Activated naive CD8-positive, alpha-beta T cell treated with anti-CD3 and anti-CD28 coated beads, Interleukin-2, amount 50 U/mL, for 24 hours (primary cell): ENCODE measurements at regions not wholly inside any gene's neighbourhood (a gene's known extent, or its start where the extent isn't known, plus 50 kb on each side); places are given as distances from the start of the nearest gene placed in this dataset.

Experiments
- ATAC-seq: fragments of 150-1000 bp; cut with Tn5 transposase; one replicate; pipeline ENCODE4 v1.10.0; 2021
- DNase-seq: peaks from one replicate; pipeline ENCODE4 v3.0.0; 2021
- H3K27ac Mint-ChIP-seq: one replicate; pipeline ENCODE4 v1.8.0; 2021; ENCODE audit warnings: mild to moderate bottlenecking, mixed read lengths
- H3K27me3 Mint-ChIP-seq: one replicate; pipeline ENCODE4 v1.8.0; 2021; ENCODE audit warnings: mixed read lengths
- H3K36me3 Mint-ChIP-seq: one replicate; pipeline ENCODE4 v1.8.0; 2021; ENCODE audit warnings: low read depth, mixed read lengths
- H3K4me1 Mint-ChIP-seq: one replicate; pipeline ENCODE4 v1.8.0; 2021; ENCODE audit warnings: mixed read lengths
- H3K4me3 Mint-ChIP-seq: one replicate; pipeline ENCODE4 v1.8.0; 2021; ENCODE audit warnings: mild to moderate bottlenecking, moderate library complexity, mixed read lengths
- H3K9me3 Mint-ChIP-seq: one replicate; pipeline ENCODE4 v1.8.0; 2021; ENCODE audit warnings: mixed read lengths

DNA sequence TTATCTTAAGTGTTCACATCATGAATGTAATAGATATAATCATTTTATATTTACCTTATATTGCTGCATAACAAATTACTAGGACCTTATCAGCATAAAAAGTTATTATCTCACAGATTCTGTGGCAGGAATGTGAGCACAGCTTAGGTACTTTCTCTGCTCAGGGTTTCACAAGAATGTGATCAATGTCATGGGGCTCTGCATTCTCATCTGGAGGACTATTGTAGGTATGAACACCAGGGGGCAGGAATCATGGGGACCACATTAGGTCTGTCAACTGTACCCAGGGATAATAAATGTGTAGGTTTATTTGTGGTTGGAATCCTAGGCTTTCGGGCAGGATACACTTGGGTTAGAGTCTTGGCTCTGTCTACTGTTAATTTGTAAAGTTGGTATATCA lies 519.2 kb downstream of the ARAP2 start:
- H3K36me3 Mint-ChIP-seq = no peaks in the 10 kb centered on the region
- H3K4me3 Mint-ChIP-seq = no peak overlapping the region
- H3K9me3 Mint-ChIP-seq = no peaks in the 10 kb centered on the region
- no peaks in the 10 kb centered on the region for H3K4me1 Mint-ChIP-seq
- ATAC-seq (no peak), DNase-seq (no peak)
- no peaks in the 10 kb centered on the region for H3K27me3 Mint-ChIP-seq
- no peak overlapping the region for H3K27ac Mint-ChIP-seq

DNA sequence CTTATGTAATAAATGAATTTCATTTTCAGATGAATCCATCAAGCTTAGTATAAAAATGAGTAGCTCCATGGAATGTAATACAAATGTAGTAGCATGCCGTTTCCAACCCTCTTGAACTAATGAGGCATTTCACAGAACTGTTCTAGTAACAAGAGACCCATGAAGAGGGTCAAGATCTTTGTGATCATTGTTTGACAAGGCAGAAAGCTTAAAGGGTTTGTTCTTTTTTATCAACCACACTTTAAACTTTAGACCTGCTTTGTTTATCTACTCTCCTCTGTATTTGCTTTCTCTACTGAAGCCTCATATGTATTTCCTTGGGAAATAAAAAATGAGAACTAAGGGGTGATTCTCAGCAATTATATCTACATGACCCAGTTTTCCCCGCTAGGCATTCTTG lies 513.9 kb downstream of the ARAP2 start:
- no peaks in the 10 kb centered on the region for H3K9me3 Mint-ChIP-seq
- no peak overlapping the region for H3K4me3 Mint-ChIP-seq
- ATAC-seq (no peak), DNase-seq (no peak)
- H3K27ac Mint-ChIP-seq = no peak overlapping the region
- no peaks in the 10 kb centered on the region for H3K27me3 Mint-ChIP-seq
- no peaks in the 10 kb centered on the region for H3K4me1 Mint-ChIP-seq
- H3K36me3 Mint-ChIP-seq = no peaks in the 10 kb centered on the region

DNA sequence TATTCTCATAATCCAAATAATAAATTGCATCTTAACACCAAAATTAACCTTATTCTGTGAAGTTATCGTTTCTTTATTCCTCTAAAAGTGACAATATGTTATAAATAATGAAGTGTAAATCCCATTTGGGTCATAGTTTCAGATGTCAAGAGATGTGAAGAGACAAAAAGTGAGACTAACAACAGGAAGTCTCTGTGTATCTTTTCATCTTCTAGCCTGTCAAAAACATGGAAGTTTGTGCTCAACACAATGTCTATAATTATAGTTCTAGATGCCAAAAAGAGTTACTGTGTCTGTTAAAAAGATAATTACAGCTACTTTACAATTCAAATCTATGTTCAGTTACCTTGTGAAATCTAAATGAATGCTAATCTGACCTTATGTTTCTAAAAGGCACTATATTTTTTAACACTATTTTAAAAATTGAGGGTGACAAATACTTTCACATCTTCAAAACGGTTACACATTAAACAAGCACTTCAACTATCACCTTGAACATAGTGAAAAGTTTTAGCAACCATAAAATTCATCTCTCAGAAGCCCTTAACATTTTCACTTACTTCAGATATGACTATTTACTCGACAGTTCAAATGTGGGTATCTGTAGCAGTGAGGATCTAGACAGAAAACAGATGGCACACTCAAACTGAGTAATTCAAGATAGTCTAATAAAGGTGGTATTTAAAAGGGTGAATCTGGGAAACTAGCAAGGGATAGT lies 509.8 kb downstream of the ARAP2 start:
- H3K4me3 Mint-ChIP-seq = no peak overlapping the region
- no peaks in the 10 kb centered on the region for H3K27me3 Mint-ChIP-seq
- DNase-seq (no peak), ATAC-seq (no peak)
- H3K27ac Mint-ChIP-seq = no peak overlapping the region
- no peaks in the 10 kb centered on the region for H3K4me1 Mint-ChIP-seq
- H3K9me3 Mint-ChIP-seq = no peaks in the 10 kb centered on the region
- H3K36me3 Mint-ChIP-seq = no peaks in the 10 kb centered on the region

DNA sequence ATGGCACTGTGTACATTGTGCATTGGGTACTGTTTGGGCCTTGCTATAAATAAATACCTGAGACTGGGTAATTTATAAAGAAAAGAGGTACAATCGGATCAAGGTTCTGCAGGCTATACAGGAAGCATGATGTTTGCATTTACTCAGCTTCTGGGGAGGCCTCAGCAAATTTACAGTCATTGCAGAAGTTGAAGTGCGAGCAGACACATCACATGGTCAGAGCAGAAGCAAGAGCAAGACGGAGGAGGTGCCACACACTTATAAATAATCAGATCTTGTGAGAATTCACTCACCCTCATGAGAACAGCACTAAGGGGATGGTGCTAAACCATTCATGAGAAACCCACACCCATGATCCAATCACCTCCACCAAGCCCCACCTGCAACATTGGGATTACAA lies 505.0 kb downstream of the ARAP2 start:
- no peak overlapping the region for H3K27ac Mint-ChIP-seq
- no peaks in the 10 kb centered on the region for H3K36me3 Mint-ChIP-seq
- H3K27me3 Mint-ChIP-seq = no peaks in the 10 kb centered on the region
- no peak for ATAC-seq
- H3K4me3 Mint-ChIP-seq = no peak overlapping the region
- no peaks in the 10 kb centered on the region for H3K4me1 Mint-ChIP-seq
- no peak for DNase-seq
- peaks cover 16% of the 10 kb centered on the region for H3K9me3 Mint-ChIP-seq

- no peak for ATAC-seq
- Mint-ChIP-seq H3K4me1 (no peaks in the 10 kb centered on the region), H3K4me3 (no peak overlapping the region), H3K27ac (no peak overlapping the region), H3K27me3 (no peaks in the 10 kb centered on the region), H3K9me3 (no peaks in the 10 kb centered on the region), H3K36me3 (no peaks in the 10 kb centered on the region)
- DNase-seq = no peak
Measured at GRCh38 chr4:35754047-35754446, 490.3 kb downstream of the ARAP2 start.

GRCh38 chr4:35757836-35758235 lies 486.5 kb downstream of the ARAP2 start:
- H3K36me3 Mint-ChIP-seq = no peaks in the 10 kb centered on the region
- no peak overlapping the region for H3K27ac Mint-ChIP-seq
- H3K27me3 Mint-ChIP-seq = no peaks in the 10 kb centered on the region
- no peaks in the 10 kb centered on the region for H3K4me1 Mint-ChIP-seq
- DNase-seq (no peak), ATAC-seq (no peak)
- H3K9me3 Mint-ChIP-seq = no peaks in the 10 kb centered on the region
- no peak overlapping the region for H3K4me3 Mint-ChIP-seq

- H3K27me3 Mint-ChIP-seq = no peaks in the 10 kb centered on the region
- no peaks in the 10 kb centered on the region for H3K4me1 Mint-ChIP-seq
- no peak overlapping the region for H3K4me3 Mint-ChIP-seq
- DNase-seq (no peak), ATAC-seq (no peak)
- H3K9me3 Mint-ChIP-seq = no peaks in the 10 kb centered on the region
- H3K36me3 Mint-ChIP-seq = no peaks in the 10 kb centered on the region
- H3K27ac Mint-ChIP-seq = no peak overlapping the region
Measured at GRCh38 chr4:35760807-35761206, 483.5 kb downstream of the ARAP2 start.

- H3K27me3 Mint-ChIP-seq = no peaks in the 10 kb centered on the region
- no peaks in the 10 kb centered on the region for H3K9me3 Mint-ChIP-seq
- no peaks in the 10 kb centered on the region for H3K36me3 Mint-ChIP-seq
- ATAC-seq (no peak), DNase-seq (no peak)
- H3K4me3 Mint-ChIP-seq = no peak overlapping the region
- H3K4me1 Mint-ChIP-seq = no peaks in the 10 kb centered on the region
- H3K27ac Mint-ChIP-seq = no peak overlapping the region
Measured at GRCh38 chr4:35771571-35771970, 472.7 kb downstream of the ARAP2 start.

DNA sequence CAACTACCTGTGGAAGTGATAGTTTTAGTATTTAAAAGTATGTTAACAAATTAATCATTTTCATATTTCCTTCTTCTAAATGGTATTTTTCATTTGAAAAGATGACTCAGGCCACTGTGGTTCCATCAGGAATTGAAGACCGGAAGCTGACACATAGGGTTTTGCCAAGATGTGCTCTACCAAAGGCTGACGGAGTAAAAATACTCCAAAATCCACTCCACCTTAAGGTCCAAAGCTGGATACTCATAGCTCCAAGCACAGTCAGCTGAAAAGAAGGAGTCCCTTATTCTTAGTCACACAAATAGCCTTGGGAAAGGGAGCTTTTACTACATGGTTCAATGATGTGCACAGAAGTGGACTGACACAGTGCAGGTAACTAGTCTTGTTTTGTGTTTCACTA lies 472.0 kb downstream of the ARAP2 start:
- Mint-ChIP-seq H3K4me3 (no peak overlapping the region), H3K9me3 (no peaks in the 10 kb centered on the region), H3K27me3 (no peaks in the 10 kb centered on the region), H3K36me3 (no peaks in the 10 kb centered on the region), H3K4me1 (no peaks in the 10 kb centered on the region), H3K27ac (no peak overlapping the region)
- DNase-seq = no peak
- ATAC-seq = no peak

- Mint-ChIP-seq H3K4me1 (no peaks in the 10 kb centered on the region), H3K9me3 (peaks cover 9% of the 10 kb centered on the region), H3K27ac (no peak overlapping the region), H3K27me3 (no peaks in the 10 kb centered on the region), H3K36me3 (no peaks in the 10 kb centered on the region), H3K4me3 (no peak overlapping the region)
- ATAC-seq (no peak), DNase-seq (no peak)
Measured at GRCh38 chr4:35789899-35790574, 454.3 kb downstream of the ARAP2 start.

DNA sequence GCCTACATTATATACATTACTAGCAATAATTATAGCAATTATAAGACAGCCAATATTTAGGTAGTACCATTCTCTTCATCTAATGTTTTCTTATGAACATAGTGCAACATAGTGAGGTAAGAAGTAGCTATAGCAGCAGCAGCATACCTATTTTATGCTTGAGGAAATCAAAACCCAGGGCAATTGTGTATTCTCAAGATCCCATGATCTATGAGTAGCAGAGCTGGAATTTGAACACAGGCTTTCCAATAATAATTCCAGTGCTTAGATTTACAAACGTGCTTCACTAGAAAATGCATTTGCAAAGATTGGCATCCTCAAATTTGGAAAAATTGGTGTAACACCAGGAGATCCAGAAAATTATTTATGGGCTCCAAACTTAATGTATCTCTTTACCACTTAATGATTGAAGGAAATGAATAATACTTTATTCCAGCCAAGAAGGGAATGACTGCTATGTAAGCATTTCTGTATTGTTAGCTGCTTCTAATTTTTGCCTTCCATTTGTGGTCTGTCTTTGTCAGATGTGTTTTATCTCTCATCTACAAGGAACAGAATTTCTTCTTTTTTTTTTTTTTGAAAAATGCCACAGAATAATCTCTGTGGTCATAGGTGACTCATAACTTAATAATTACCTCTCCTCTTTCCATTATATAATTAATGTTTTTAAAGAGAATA lies 451.1 kb downstream of the ARAP2 start:
- Mint-ChIP-seq H3K36me3 (no peaks in the 10 kb centered on the region), H3K4me1 (no peaks in the 10 kb centered on the region), H3K4me3 (no peak overlapping the region), H3K27ac (no peak overlapping the region), H3K9me3 (peaks cover 21% of the 10 kb centered on the region), H3K27me3 (no peaks in the 10 kb centered on the region)
- ATAC-seq = no peak
- DNase-seq = no peak

DNA sequence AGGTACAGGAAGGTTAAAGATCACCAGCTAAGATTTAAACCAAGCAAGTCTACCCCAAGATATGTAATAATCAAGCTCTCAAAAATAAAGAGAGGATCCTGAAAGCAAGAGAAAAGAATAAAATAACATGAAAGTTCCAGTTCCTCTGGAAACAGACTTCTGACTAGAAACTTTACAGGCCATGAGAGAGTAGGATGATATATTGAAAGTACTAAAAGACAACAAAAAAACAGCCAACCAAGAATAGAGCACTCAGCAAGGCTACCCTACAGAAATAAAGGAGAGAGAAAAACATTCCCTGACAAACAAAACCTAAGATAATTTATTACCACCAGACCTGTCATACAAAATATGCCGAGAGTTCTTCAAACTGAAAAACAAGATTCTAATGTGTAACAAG lies 450.5 kb downstream of the ARAP2 start:
- Mint-ChIP-seq H3K36me3 (no peaks in the 10 kb centered on the region), H3K4me3 (no peak overlapping the region), H3K27me3 (no peaks in the 10 kb centered on the region), H3K4me1 (no peaks in the 10 kb centered on the region), H3K9me3 (peaks cover 21% of the 10 kb centered on the region), H3K27ac (no peak overlapping the region)
- ATAC-seq = no peak
- no peak for DNase-seq

DNA sequence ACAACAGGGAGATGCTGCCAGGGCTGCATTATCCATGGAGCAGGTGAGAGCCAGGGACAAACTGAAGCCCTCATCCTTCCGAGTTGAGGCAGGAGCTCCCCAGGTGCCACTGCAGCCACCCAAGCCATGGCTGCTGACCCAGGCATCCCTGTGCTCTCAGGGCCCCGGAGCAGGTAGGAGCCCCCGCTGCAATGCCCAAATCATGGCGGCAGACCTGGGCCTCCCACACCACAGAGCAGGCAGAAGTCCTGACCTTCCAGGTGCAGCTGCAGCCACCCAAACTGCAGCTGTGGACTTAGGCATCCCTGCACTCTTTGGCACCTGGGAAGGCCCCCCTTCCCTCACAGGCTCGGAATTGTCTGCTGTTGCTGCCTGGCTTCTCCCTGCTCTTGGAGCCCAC lies 443.6 kb downstream of the ARAP2 start:
- Mint-ChIP-seq H3K36me3 (no peaks in the 10 kb centered on the region), H3K4me3 (no peak overlapping the region), H3K4me1 (no peaks in the 10 kb centered on the region), H3K9me3 (peaks cover 7% of the 10 kb centered on the region), H3K27ac (no peak overlapping the region), H3K27me3 (no peaks in the 10 kb centered on the region)
- ATAC-seq (no peak), DNase-seq (no peak)

- Mint-ChIP-seq H3K27ac (no peak overlapping the region), H3K36me3 (no peaks in the 10 kb centered on the region)
- ATAC-seq = no peak
Measured at GRCh38 chr4:35802644-35803043, 441.7 kb downstream of the ARAP2 start.

GRCh38 chr4:35818520-35818919 lies 425.8 kb downstream of the ARAP2 start:
- H3K27me3 Mint-ChIP-seq = peaks cover 3% of the 10 kb centered on the region
- no peak overlapping the region for H3K27ac Mint-ChIP-seq

More at GRCh38 chr4:35802644-35803043, 441.7 kb downstream of the ARAP2 start:
- H3K9me3 Mint-ChIP-seq = no peaks in the 10 kb centered on the region
- H3K4me1 Mint-ChIP-seq = no peaks in the 10 kb centered on the region
- DNase-seq = no peak
- no peaks in the 10 kb centered on the region for H3K27me3 Mint-ChIP-seq
- H3K4me3 Mint-ChIP-seq = no peak overlapping the region

More at GRCh38 chr4:35818520-35818919, 425.8 kb downstream of the ARAP2 start:
- DNase-seq = no peak
- ATAC-seq = no peak
- H3K4me1 Mint-ChIP-seq = no peaks in the 10 kb centered on the region
- no peaks in the 10 kb centered on the region for H3K36me3 Mint-ChIP-seq
- H3K4me3 Mint-ChIP-seq = no peak overlapping the region
- peaks cover 3% of the 10 kb centered on the region for H3K9me3 Mint-ChIP-seq
